Kidney tubule cell (primary cell): ENCODE measurements at regions not wholly inside any gene's neighbourhood (a gene's known extent, or its start where the extent isn't known, plus 50 kb on each side); places are given as distances from the start of the nearest gene placed in this dataset.
A peak's percentile ranks its signal among the peaks of the same experiment; 100 is the strongest.

Experiments used
- DNase-seq: peaks from one replicate; pipeline ENCODE4 v3.0.0-alpha.2; 2018; ENCODE audit warnings: low spot score

- DNase-seq: no peak
These were observed 1090.6 kb downstream of the SLC6A15 start for GRCh38 chr12:83821967-83822366.

- DNase-seq: peak; percentile 8
These were observed 1093.7 kb downstream of the SLC6A15 start for GRCh38 chr12:83818881-83819280.

- DNase-seq: no peak
These were observed 1094.9 kb downstream of the SLC6A15 start for GRCh38 chr12:83817730-83818129.

- DNase-seq: no peak
These were observed 1104.0 kb downstream of the SLC6A15 start for GRCh38 chr12:83808591-83808990.

- no peak for DNase-seq
These were observed 1104.7 kb downstream of the SLC6A15 start for GRCh38 chr12:83807871-83808270.

GRCh38 chr12:83805873-83806272, 1106.7 kb downstream of the SLC6A15 start:
- DNase-seq: no peak

GRCh38 chr12:83805156-83805772, 1107.3 kb downstream of the SLC6A15 start:
- no peak for DNase-seq

GRCh38 chr12:83801972-83802371, 1110.6 kb downstream of the SLC6A15 start:
- no peak for DNase-seq

- DNase-seq: no peak
These were observed 1112.6 kb downstream of the SLC6A15 start for GRCh38 chr12:83800022-83800421.

- no peak for DNase-seq
These were observed 1109.8 kb downstream of the TMTC2 start for GRCh38 chr12:83796531-83796930.

- DNase-seq: no peak
These were observed 1106.9 kb downstream of the TMTC2 start for GRCh38 chr12:83793616-83794015.

- no peak for DNase-seq
These were observed 1097.7 kb downstream of the TMTC2 start for GRCh38 chr12:83784298-83784890.

GRCh38 chr12:83779526-83779925, 1092.8 kb downstream of the TMTC2 start:
- no peak for DNase-seq

GRCh38 chr12:83769151-83769550, 1082.4 kb downstream of the TMTC2 start:
- DNase-seq: no peak

- no peak for DNase-seq
These were observed 1081.0 kb downstream of the TMTC2 start for GRCh38 chr12:83767723-83768122.

GRCh38 chr12:83763425-83763824, 1076.7 kb downstream of the TMTC2 start:
- peak; percentile 39 for DNase-seq

GRCh38 chr12:83759906-83760305, 1073.2 kb downstream of the TMTC2 start:
- DNase-seq: no peak

- no peak for DNase-seq
These were observed 1072.4 kb downstream of the TMTC2 start for GRCh38 chr12:83758888-83759631.

GRCh38 chr12:83753904-83754303, 1067.2 kb downstream of the TMTC2 start:
- no peak for DNase-seq

GRCh38 chr12:83753205-83753604, 1066.5 kb downstream of the TMTC2 start:
- DNase-seq: no peak

- DNase-seq: no peak
These were observed 1052.9 kb downstream of the TMTC2 start for GRCh38 chr12:83739607-83740006.

- DNase-seq: no peak
These were observed 1024.1 kb downstream of the TMTC2 start for GRCh38 chr12:83710851-83711250.

- no peak for DNase-seq
These were observed 1023.2 kb downstream of the TMTC2 start for GRCh38 chr12:83709899-83710298.
